ENCODE measurements at regions not wholly inside any gene's neighbourhood (a gene's known extent, or its start where the extent isn't known, plus 50 kb on each side); places are given as distances from the start of the nearest gene placed in this dataset.

GRCh38 chr18:10248738-10249137 is 205.7 kb upstream of the APCDD1 start:
- no peak for DNase-seq (ENCODE audit: insufficient read length, low spot score, missing footprints)
- no peaks in the 10 kb centered on the region for H3K79me2 ChIP-seq (ENCODE audit: insufficient read depth, low read length)

DNA sequence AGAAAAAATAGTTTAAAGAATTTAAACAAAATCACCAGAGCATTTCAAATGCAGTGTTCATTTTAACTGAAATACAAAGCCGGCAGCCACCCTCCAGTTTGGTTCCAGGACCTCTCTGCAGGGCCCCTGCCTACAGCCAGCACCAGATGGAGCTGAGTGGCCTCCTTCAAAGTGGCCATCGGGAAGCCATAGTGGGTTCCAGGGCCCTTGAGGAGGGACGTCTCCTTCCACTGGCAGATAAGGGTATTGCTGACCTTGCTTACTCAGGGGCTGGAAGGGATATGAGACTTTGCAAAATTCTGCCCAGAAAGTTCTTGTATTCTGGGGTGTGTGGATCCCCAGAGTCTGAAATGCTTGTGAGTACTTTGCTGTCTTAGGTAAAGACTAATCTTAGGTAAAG is 205.2 kb upstream of the APCDD1 start:
- no peaks in the 10 kb centered on the region for H3K9me3 ChIP-seq (ENCODE audit: low read depth, low read length)
- H3K4me3 ChIP-seq (ENCODE audit: insufficient read depth, low read length): no peak overlapping the region
- H3K79me2 ChIP-seq (ENCODE audit: insufficient read depth, low read length): no peaks in the 10 kb centered on the region
- no peak overlapping the region for H3K27ac ChIP-seq (ENCODE audit: low read depth, low read length)
- H3K4me1 ChIP-seq (ENCODE audit: insufficient read depth, low read length): no peaks in the 10 kb centered on the region
- H2AFZ ChIP-seq (ENCODE audit: low read length): no peak overlapping the region
- no peak for TF ChIP-seq CTCF (IDR thresholded peaks at IDR 0.05; ENCODE audit: extremely low read depth, low read depth, low read length)
- H3K27me3 ChIP-seq (ENCODE audit: insufficient read depth, low read length): peaks cover 6% of the 10 kb centered on the region
- H3K36me3 ChIP-seq (ENCODE audit: insufficient read depth, low read length): no peaks in the 10 kb centered on the region
- H3K4me2 ChIP-seq (ENCODE audit: insufficient read depth, low read length): no peak overlapping the region
- no peak for DNase-seq (ENCODE audit: insufficient read length, low spot score, missing footprints)
- H4K20me1 ChIP-seq (ENCODE audit: insufficient read depth, low read length): no peaks in the 10 kb centered on the region

More at GRCh38 chr18:10248738-10249137, 205.7 kb upstream of the APCDD1 start:
- no peaks in the 10 kb centered on the region for H3K9me3 ChIP-seq (ENCODE audit: low read depth, low read length)
- H3K4me3 ChIP-seq (ENCODE audit: insufficient read depth, low read length): no peak overlapping the region
- H3K27ac ChIP-seq (ENCODE audit: low read depth, low read length): no peak overlapping the region
- H4K20me1 ChIP-seq (ENCODE audit: insufficient read depth, low read length): no peaks in the 10 kb centered on the region
- H3K36me3 ChIP-seq (ENCODE audit: insufficient read depth, low read length): no peaks in the 10 kb centered on the region
- H3K27me3 ChIP-seq (ENCODE audit: insufficient read depth, low read length): peaks cover 6% of the 10 kb centered on the region
- H2AFZ ChIP-seq (ENCODE audit: low read length): no peak overlapping the region
- no peaks in the 10 kb centered on the region for H3K4me1 ChIP-seq (ENCODE audit: insufficient read depth, low read length)
- H3K4me2 ChIP-seq (ENCODE audit: insufficient read depth, low read length): no peak overlapping the region
- no peak for TF ChIP-seq CTCF (IDR thresholded peaks at IDR 0.05; ENCODE audit: extremely low read depth, low read depth, low read length)

DNA sequence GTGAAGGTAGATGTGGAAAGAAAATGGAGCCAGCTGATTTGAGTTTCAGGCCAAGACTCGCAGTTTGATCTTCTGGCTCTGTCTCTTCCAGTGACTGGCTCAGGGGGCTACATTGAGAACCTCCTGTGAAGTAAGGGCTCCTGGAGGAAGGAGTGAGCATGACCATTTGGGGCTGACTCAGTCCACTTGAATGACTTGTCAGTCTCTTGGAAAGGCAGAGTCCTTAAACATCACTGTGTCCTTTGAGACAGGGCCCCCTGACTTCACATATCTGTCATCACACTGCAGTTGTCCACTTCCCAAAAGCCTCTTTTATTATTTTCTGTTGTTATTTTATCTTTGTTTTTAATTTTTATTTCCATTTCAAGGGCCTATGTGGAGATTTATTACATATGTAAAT is 204.6 kb upstream of the APCDD1 start:
- H3K4me1 ChIP-seq (ENCODE audit: insufficient read depth, low read length): no peaks in the 10 kb centered on the region
- H3K79me2 ChIP-seq (ENCODE audit: insufficient read depth, low read length): no peaks in the 10 kb centered on the region
- no peaks in the 10 kb centered on the region for H3K9me3 ChIP-seq (ENCODE audit: low read depth, low read length)
- no peaks in the 10 kb centered on the region for H4K20me1 ChIP-seq (ENCODE audit: insufficient read depth, low read length)
- peaks cover 6% of the 10 kb centered on the region for H3K27me3 ChIP-seq (ENCODE audit: insufficient read depth, low read length)
- H3K4me2 ChIP-seq (ENCODE audit: insufficient read depth, low read length): no peak overlapping the region
- H3K4me3 ChIP-seq (ENCODE audit: insufficient read depth, low read length): no peak overlapping the region
- no peaks in the 10 kb centered on the region for H3K36me3 ChIP-seq (ENCODE audit: insufficient read depth, low read length)
- H2AFZ ChIP-seq (ENCODE audit: low read length): no peak overlapping the region
- no peak for TF ChIP-seq CTCF (IDR thresholded peaks at IDR 0.05; ENCODE audit: extremely low read depth, low read depth, low read length)
- H3K27ac ChIP-seq (ENCODE audit: low read depth, low read length): no peak overlapping the region
- DNase-seq (ENCODE audit: insufficient read length, low spot score, missing footprints): no peak

- no peaks in the 10 kb centered on the region for H3K79me2 ChIP-seq (ENCODE audit: insufficient read depth, low read length)
- no peak overlapping the region for H3K4me3 ChIP-seq (ENCODE audit: insufficient read depth, low read length)
- no peaks in the 10 kb centered on the region for H3K4me1 ChIP-seq (ENCODE audit: insufficient read depth, low read length)
- H3K27me3 ChIP-seq (ENCODE audit: insufficient read depth, low read length): peaks cover 3% of the 10 kb centered on the region
- no peak for TF ChIP-seq CTCF (IDR thresholded peaks at IDR 0.05; ENCODE audit: extremely low read depth, low read depth, low read length)
- no peak overlapping the region for H3K4me2 ChIP-seq (ENCODE audit: insufficient read depth, low read length)
- H4K20me1 ChIP-seq (ENCODE audit: insufficient read depth, low read length): no peaks in the 10 kb centered on the region
- H3K36me3 ChIP-seq (ENCODE audit: insufficient read depth, low read length): no peaks in the 10 kb centered on the region
- no peak for DNase-seq (ENCODE audit: insufficient read length, low spot score, missing footprints)
- H3K27ac ChIP-seq (ENCODE audit: low read depth, low read length): no peak overlapping the region
- no peaks in the 10 kb centered on the region for H3K9me3 ChIP-seq (ENCODE audit: low read depth, low read length)
- H2AFZ ChIP-seq (ENCODE audit: low read length): no peak overlapping the region
These were observed 201.9 kb upstream of the APCDD1 start for GRCh38 chr18:10252494-10252893.

Measured in osteoblast (primary cell).